GM12874 (cell line): ENCODE measurements at regions not wholly inside any gene's neighbourhood (a gene's known extent, or its start where the extent isn't known, plus 50 kb on each side); places are given as distances from the start of the nearest gene placed in this dataset.

ENCODE experiments used
- CTCF ChIP-seq: IDR thresholded peaks from 2 replicates; pipeline ENCODE4 v1.5.1; 2011; ENCODE audit warnings: low read depth, mild to moderate bottlenecking, control low read depth, low read length, moderate library complexity; ENCODE audit not compliant: insufficient read depth

DNA sequence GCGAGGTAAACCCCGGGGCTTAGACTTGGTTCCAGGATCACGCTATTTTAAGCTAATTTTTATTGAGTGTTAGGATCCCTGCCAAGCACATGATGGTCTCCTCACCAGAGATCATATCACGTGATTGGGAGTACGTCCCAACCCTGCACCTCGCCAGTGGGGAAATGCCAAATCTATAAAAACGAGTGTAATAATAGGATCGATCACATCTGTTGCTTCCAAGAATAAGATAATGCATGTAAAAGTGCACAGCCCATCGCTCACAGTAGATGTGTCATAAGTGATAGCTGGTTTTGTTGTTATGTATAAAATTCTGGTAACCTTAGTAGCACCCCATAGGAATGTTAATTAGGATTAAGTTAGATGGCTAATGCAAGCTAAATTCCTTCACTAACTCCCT, 581.0 kb upstream of the TMEM132C start:
- no peak for TF ChIP-seq CTCF

DNA sequence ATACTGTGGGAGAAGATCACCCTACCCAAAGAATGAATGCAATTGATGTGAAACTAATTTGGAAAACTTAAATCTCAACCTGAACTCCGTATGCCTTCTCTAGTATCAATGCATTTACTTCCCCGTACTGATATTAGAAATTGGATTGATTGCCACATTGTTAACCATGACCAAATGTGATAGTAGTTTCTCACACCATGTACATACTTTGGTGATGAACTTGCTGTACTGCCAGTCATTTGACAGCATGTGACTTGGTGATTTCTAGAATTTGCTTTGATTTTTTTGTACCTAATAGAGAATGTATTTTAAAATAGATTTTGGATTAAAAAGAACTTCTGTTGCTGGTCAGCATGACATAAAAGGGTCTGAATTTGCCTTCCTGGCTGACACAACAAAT, 579.8 kb upstream of the TMEM132C start:
- no peak for TF ChIP-seq CTCF

DNA sequence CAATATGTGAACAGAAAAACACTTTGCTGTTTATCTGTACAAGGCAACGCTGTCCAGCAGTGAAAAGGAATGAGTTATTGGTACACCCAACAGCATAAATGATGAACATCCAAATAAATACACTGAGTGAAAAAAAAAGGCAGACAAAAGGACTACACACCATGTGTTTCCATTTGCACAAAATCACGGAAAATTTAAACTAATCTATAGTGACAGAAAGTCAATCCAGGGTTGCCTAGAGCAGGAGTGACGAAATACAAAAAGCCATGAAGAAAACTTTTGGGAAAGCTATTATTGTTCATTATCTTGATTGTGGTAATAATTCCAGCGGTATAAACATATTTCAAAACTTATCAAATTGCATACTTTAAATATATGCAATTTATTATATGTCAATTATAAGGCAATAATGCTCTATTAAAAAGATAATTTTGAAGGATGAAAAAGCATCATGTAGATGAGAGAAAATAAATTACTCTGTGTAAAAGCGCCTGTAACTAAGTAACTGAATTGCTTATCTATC, 578.0 kb upstream of the TMEM132C start:
- TF ChIP-seq CTCF = no peak

DNA sequence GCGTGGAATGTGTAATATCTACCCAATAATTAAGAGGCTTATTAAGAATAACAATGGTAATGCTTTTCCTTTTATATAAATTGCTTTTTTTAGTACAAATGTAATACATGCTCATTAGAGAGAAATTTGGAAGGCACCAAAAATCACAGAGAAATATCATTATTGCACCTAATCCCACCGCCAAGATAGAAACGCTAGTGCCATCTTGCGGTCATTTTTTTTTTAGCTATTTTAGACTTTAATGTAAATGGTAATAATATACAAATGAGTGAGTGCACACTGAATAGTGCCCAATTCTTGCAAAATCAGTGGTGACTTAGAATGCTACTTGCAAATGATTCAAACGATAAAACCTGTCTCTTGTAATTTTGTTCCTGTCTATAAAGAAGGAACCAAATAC, 576.8 kb upstream of the TMEM132C start:
- TF ChIP-seq CTCF = no peak

DNA sequence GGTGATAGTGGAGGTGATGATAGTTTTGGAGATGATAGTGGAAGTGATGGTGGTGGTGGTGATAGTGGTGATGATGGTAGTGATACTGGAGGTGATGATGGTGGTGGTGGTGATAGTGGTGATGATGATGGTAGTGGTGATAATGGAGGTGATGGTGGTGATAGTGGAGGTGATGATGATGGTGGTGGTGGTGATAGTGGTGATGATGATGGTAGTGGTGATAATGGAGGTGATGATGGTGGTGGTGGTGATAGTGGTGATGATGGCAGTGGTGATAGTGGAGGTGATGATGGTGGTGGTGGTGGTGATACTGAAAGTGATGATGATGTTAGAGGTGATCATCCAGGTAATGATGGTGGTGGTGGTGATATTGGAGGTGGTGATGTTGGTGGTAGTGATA, 570.0 kb upstream of the TMEM132C start:
- TF ChIP-seq CTCF = no peak

DNA sequence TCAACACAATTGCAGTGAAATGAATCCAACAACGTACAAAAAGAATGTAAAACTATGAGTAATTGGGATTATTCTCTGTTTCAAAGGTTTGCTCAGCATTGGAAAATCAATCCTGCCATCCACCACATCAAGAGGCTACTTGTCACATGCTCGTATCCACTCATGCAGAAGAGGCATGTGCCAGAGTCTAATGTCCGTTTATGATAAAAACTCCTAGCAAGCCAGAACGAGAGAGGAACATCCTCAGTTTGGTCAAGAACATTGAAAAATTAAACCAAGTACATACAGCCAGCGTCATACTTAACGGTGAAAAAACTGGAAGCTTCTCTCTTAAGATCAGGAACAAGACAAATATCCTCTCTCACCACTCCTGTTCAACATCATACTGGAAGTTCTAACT, 563.9 kb upstream of the TMEM132C start:
- no peak for TF ChIP-seq CTCF

GRCh38 chr12:127711108-127711507, 555.9 kb upstream of the TMEM132C start:
- peak; percentile 32; the same call in 1 of the 2 replicates for TF ChIP-seq CTCF
